ENCODE measurements at regions not wholly inside any gene's neighbourhood (a gene's known extent, or its start where the extent isn't known, plus 50 kb on each side); places are given as distances from the start of the nearest gene placed in this dataset.

DNA sequence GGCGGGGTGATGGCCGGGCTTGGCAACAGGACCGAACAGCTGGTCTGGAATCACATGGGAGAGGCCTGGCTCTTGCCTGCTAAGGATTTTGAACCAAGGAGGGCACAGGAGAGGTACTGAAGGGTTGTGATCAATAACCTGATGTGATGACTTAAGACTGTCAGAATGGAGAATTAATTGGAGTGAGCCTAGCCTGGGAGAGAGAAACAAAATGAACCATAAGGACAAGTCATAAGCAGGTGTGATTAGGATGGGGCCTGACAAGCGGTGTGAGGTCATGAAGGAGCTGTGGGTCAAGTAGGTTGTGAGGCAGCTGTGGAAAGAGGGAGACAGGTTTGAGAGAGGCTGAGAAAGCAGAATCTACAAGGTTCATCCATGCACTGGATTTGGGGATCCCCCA is 104.6 kb downstream of the MED10 start:
- no peak for ATAC-seq
- Histone ChIP-seq H3K4me3 (no peak overlapping the region), H3K36me3 (ENCODE audit: low read depth) (no peaks in the 10 kb centered on the region), H3K9me3 (no peaks in the 10 kb centered on the region), H3K4me1 (ENCODE audit: low read depth) (no peaks in the 10 kb centered on the region)
- TF ChIP-seq, protein P1, sequence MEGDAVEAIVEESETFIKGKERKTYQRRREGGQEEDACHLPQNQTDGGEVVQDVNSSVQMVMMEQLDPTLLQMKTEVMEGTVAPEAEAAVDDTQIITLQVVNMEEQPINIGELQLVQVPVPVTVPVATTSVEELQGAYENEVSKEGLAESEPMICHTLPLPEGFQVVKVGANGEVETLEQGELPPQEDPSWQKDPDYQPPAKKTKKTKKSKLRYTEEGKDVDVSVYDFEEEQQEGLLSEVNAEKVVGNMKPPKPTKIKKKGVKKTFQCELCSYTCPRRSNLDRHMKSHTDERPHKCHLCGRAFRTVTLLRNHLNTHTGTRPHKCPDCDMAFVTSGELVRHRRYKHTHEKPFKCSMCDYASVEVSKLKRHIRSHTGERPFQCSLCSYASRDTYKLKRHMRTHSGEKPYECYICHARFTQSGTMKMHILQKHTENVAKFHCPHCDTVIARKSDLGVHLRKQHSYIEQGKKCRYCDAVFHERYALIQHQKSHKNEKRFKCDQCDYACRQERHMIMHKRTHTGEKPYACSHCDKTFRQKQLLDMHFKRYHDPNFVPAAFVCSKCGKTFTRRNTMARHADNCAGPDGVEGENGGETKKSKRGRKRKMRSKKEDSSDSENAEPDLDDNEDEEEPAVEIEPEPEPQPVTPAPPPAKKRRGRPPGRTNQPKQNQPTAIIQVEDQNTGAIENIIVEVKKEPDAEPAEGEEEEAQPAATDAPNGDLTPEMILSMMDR (IDR thresholded peaks at IDR 0.05), result no peak
- DNase-seq, result no peak
- intact Hi-C loops (cut with DNase I, micrococcal nuclease), result no loop called here

DNA sequence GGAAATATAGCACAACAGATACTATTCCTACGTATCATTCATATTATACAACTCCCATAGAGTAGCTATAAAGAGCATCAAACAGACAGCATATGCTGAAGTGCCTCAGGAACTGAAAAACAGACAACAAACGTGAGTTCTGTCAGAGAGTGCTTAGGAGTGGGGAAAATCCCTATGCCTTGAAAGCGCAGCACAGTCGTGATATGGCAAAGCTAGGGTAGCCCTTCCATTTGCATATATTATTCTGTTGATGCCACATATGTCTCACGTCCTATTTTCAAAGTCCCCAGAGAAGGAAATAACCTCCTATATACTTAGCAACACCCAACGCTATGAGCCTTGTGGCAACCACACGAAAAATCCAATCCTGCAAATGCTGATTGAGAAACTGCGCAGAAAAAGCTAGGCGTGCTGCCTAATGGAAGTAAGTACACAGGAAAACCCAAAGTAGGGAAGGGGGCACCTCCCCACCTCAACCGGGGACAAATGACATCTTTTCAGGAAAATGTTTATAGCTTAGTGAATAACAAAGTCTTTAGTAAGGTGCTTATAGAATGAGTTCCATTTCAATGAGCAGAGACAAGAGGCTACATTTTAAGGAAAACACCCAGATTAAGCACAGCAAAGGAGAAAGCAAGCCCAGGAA is 105.1 kb downstream of the MED10 start:
- Histone ChIP-seq H3K4me1 (ENCODE audit: low read depth) (no peaks in the 10 kb centered on the region), H3K36me3 (ENCODE audit: low read depth) (no peaks in the 10 kb centered on the region), H3K4me3 (no peak overlapping the region), H3K9me3 (no peaks in the 10 kb centered on the region)
- intact Hi-C loops (cut with DNase I, micrococcal nuclease), result no loop called here
- DNase-seq, result no peak
- TF ChIP-seq, protein P1 (IDR thresholded peaks at IDR 0.05), result no peak
- ATAC-seq, result no peak

DNA sequence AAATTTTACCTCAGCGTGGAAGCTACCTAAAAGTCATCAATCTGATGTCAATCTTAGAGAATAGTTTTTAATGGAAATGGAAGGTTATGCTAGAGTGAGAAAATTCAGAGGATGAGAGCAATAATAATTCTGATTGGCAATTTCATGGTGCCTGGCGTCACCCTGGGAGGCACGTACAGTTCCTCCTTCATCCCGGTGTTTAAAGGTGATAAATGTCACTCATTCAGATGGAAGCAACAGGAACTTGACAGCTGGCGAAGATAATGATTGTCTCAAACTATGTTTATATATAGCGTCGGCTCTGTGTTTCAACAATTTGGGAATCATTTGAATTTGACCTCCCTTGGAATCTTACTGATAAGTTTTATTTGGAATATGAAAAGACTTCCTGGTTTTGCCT is 108.4 kb downstream of the MED10 start:
- ATAC-seq (no peak), DNase-seq (no peak)
- no peaks in the 10 kb centered on the region for H3K9me3 ChIP-seq
- intact Hi-C loops (cut with DNase I, micrococcal nuclease), result no loop called here
- H3K36me3 ChIP-seq (ENCODE audit: low read depth), result no peaks in the 10 kb centered on the region
- H3K4me1 ChIP-seq (ENCODE audit: low read depth), result no peaks in the 10 kb centered on the region
- TF ChIP-seq, protein P1 (IDR thresholded peaks at IDR 0.05), result no peak
- no peak overlapping the region for H3K4me3 ChIP-seq

DNA sequence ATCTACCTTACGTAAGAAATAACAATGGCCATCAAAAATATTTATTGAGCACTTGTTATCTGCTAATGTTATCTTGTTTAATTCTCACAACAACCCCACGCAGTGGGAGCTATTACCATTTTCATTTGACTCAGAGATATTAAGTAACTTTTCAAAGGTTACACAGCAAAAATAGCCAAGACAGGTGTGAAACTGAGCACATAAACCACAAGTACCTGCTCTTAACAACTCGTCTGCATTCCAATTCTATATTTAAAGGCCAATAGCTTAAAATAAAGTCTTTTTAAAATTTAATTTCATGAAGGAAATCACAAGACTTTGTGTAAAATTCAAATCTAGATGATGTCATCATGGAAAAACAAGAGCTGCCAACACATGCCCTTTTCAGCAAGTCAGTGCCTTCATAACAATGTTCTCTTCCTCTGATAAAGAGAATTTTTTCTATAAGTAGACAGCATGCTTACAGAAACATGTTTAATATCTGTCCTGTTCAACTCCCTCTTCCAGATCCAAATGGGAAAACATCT is 111.6 kb downstream of the MED10 start:
- DNase-seq (no peak), ATAC-seq (no peak)
- Histone ChIP-seq H3K4me1 (ENCODE audit: low read depth) (no peaks in the 10 kb centered on the region), H3K9me3 (no peaks in the 10 kb centered on the region), H3K36me3 (ENCODE audit: low read depth) (no peaks in the 10 kb centered on the region), H3K4me3 (no peak overlapping the region)
- TF ChIP-seq, protein P1 (IDR thresholded peaks at IDR 0.05), result no peak
- intact Hi-C loops (cut with DNase I, micrococcal nuclease), result no loop called here

DNA sequence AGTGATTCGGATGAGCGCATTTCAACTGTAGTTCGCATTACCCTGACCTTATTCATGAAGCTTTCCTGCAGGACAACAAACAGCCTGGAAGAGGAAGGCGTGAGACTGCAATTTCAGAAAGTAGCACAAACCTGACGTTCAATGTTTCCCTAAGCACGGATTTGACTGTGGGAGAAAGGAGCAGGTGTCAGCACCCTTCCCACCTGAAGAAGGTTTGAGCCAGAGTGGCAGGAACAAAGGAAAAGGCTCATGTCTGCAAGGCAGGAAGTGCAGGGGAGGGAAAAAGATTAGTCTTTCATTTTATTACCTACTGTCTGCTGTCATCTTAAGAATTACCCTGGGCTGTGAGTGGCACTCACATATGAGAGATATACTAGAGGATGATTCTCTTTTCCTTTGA is 114.0 kb downstream of the MED10 start:
- TF ChIP-seq, protein P1 (IDR thresholded peaks at IDR 0.05), result no peak
- no peak for DNase-seq
- Histone ChIP-seq H3K4me1 (ENCODE audit: low read depth) (no peaks in the 10 kb centered on the region), H3K9me3 (no peaks in the 10 kb centered on the region), H3K4me3 (no peak overlapping the region), H3K36me3 (ENCODE audit: low read depth) (no peaks in the 10 kb centered on the region)
- no peak for ATAC-seq
- intact Hi-C loops (cut with DNase I, micrococcal nuclease), result no loop called here

Measured in mucosa of descending colon (tissue), 3 donors.